Activated naive CD4-positive, alpha-beta T cell treated with anti-CD3 and anti-CD28 coated beads for 36 hours (primary cell): ENCODE measurements at regions not wholly inside any gene's neighbourhood (a gene's known extent, or its start where the extent isn't known, plus 50 kb on each side); places are given as distances from the start of the nearest gene placed in this dataset.
"Not testable (repeated sequence)": the region's sequence is repeated elsewhere in the genome, so short reads cannot be mapped to it uniquely, and the experiment has no call there.

Source experiments
- CTCF ChIA-PET: fragments of 350-600 bp; sonication (Branson Sonifier 250); formaldehyde crosslinking; loops from one replicate; lab custom pipeline; 2021; ENCODE audit warnings: antibody characterized with exemption; lab: Charles Lee
- DNase-seq: peaks from one replicate; pipeline ENCODE4 v3.0.0-alpha.2; 2020
- H3K27ac Mint-ChIP-seq: one replicate; pipeline ENCODE4 v1.8.0; 2021; ENCODE audit warnings: mild to moderate bottlenecking, mixed read lengths
- H3K27me3 Mint-ChIP-seq: one replicate; pipeline ENCODE4 v1.8.0; 2021; ENCODE audit warnings: low read depth, mixed read lengths
- H3K36me3 Mint-ChIP-seq: one replicate; pipeline ENCODE4 v1.8.0; 2021; ENCODE audit warnings: low read depth, mixed read lengths
- H3K4me1 Mint-ChIP-seq: one replicate; pipeline ENCODE4 v1.8.0; 2021; ENCODE audit warnings: low read depth, mixed read lengths
- H3K4me3 Mint-ChIP-seq: one replicate; pipeline ENCODE4 v1.8.0; 2021; ENCODE audit warnings: mild to moderate bottlenecking, moderate library complexity, mixed read lengths
- H3K9me3 Mint-ChIP-seq: one replicate; pipeline ENCODE4 v1.8.0; 2021; ENCODE audit warnings: mixed read lengths
- intact Hi-C: fragments of 100-400 bp; cut with micrococcal nuclease; formaldehyde crosslinking; loops from one replicate; pipeline ENCODE4 v1.15.1; 2023

DNA sequence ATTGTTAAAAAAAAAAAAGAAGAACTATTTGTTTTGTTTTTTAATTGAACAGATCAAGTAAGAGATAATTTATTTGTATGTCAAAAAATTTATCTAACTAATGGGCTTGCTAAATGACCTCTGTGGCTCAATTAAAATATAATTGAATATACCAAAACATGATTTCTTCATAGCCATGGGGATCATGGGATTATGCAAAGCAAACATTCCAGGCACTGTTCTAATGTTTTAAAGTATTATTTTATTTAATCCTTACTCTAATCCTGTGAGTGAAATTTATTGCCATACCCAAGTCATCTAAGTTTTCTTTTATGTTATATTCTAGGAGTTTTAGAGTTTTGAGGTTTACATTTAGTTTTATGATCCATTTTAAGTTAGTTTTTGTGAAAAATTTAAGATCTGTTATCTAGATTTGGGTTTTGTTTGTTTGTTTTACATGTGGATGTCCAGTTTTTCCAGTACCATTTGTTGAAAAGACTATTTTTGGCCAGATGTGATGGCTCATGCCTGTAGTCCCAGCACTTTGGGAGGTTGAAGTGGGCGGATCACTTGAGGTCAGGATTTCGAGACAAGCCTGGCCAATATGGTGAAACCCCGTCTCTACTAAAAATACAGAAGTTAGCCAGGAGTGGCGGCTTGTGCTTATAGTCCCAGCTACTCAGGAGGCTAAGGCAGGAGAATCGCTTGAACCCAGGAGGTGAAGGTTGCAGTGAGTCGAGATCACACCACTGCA lies 52.3 kb upstream of the CNOT10 start:
- Mint-ChIP-seq H3K27ac (no peak overlapping the region), H3K27me3 (no peaks in the 10 kb centered on the region), H3K4me3 (no peak overlapping the region), H3K36me3 (no peaks in the 10 kb centered on the region), H3K4me1 (no peaks in the 10 kb centered on the region), H3K9me3 (no peaks in the 10 kb centered on the region)
- CTCF ChIA-PET: no interaction called here
- intact Hi-C loops: no loop called here
- DNase-seq: no peak

DNA sequence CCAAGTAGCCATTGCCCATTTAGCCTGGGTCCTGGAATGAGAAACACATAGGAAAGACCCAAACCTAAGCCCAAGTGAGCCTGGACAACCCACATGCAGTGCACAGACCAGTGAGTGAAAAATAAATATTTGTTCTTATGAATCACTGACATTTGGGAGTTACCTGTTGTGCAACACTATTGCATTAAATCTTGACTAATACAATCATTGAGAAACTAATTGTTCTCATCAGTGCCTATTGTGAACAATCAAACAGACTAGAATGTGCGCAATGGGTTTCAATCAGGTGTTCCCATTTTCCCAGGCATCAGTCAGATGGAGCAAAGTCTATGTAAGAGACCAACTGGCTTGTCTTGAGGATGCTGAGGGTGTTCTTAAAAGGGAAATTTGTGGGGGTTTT lies 54.7 kb upstream of the CNOT10 start:
- Mint-ChIP-seq H3K36me3 (no peaks in the 10 kb centered on the region), H3K4me3 (no peak overlapping the region), H3K27ac (no peak overlapping the region), H3K4me1 (no peaks in the 10 kb centered on the region), H3K9me3 (no peaks in the 10 kb centered on the region), H3K27me3 (no peaks in the 10 kb centered on the region)
- no peak for DNase-seq
- intact Hi-C loops: no loop called here
- CTCF ChIA-PET: no interaction called here

GRCh38 chr3:32626631-32627030 lies 56.0 kb upstream of the DYNC1LI1 start:
- CTCF ChIA-PET: no interaction called here
- no peaks in the 10 kb centered on the region for H3K27me3 Mint-ChIP-seq

GRCh38 chr3:32625543-32626176 lies 55.0 kb upstream of the DYNC1LI1 start:
- intact Hi-C loops, H3K9me3 Mint-ChIP-seq, CTCF ChIA-PET, H3K4me1 Mint-ChIP-seq, DNase-seq, H3K27me3 Mint-ChIP-seq, H3K27ac Mint-ChIP-seq, H3K36me3 Mint-ChIP-seq, H3K4me3 Mint-ChIP-seq: not testable (repeated sequence)

More at GRCh38 chr3:32626631-32627030, 56.0 kb upstream of the DYNC1LI1 start:
- no peaks in the 10 kb centered on the region for H3K4me1 Mint-ChIP-seq
- no peaks in the 10 kb centered on the region for H3K36me3 Mint-ChIP-seq
- no peak for DNase-seq
- intact Hi-C loops: no loop called here
- H3K9me3 Mint-ChIP-seq: no peaks in the 10 kb centered on the region
- no peak overlapping the region for H3K4me3 Mint-ChIP-seq
- H3K27ac Mint-ChIP-seq: no peak overlapping the region

DNA sequence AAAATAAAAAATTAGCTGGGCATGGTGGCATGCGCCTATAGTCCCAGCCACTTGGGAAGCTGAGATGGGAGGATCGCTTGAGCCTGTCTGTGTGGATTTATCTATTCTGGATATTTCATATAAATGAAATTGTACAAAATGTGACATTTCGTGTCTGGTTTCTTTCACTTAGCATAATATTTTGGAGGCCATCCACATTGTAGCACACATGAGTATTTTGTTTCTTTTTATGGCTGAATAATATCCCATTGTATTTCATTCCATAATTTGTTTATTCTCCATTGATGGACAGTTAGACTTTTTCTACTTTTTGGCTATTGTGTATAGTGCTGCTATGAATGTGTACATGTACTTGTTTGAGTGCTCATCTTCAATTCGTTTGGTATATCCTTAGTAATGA lies 52.9 kb upstream of the DYNC1LI1 start:
- H3K4me1 Mint-ChIP-seq: no peaks in the 10 kb centered on the region
- H3K9me3 Mint-ChIP-seq: peaks cover 8% of the 10 kb centered on the region
- H3K27ac Mint-ChIP-seq: no peak overlapping the region
- no peak overlapping the region for H3K4me3 Mint-ChIP-seq
- H3K27me3 Mint-ChIP-seq: no peaks in the 10 kb centered on the region
- DNase-seq: no peak
- no peaks in the 10 kb centered on the region for H3K36me3 Mint-ChIP-seq
- CTCF ChIA-PET: no interaction called here
- intact Hi-C loops: no loop called here

- DNase-seq: no peak
- H3K4me1 Mint-ChIP-seq: no peaks in the 10 kb centered on the region
- H3K36me3 Mint-ChIP-seq: no peaks in the 10 kb centered on the region
- intact Hi-C loops: no loop called here
- no peaks in the 10 kb centered on the region for H3K27me3 Mint-ChIP-seq
- no peak overlapping the region for H3K4me3 Mint-ChIP-seq
- H3K9me3 Mint-ChIP-seq: peaks cover 8% of the 10 kb centered on the region
- CTCF ChIA-PET: interaction anchor here (0.9 kb wide), 1 partner anchor 15 kb away, joined by 3 read pairs; no protein-coding TSS in a partner anchor
- no peak overlapping the region for H3K27ac Mint-ChIP-seq
Observed at GRCh38 chr3:32621466-32621865, 50.8 kb upstream of the DYNC1LI1 start.

DNA sequence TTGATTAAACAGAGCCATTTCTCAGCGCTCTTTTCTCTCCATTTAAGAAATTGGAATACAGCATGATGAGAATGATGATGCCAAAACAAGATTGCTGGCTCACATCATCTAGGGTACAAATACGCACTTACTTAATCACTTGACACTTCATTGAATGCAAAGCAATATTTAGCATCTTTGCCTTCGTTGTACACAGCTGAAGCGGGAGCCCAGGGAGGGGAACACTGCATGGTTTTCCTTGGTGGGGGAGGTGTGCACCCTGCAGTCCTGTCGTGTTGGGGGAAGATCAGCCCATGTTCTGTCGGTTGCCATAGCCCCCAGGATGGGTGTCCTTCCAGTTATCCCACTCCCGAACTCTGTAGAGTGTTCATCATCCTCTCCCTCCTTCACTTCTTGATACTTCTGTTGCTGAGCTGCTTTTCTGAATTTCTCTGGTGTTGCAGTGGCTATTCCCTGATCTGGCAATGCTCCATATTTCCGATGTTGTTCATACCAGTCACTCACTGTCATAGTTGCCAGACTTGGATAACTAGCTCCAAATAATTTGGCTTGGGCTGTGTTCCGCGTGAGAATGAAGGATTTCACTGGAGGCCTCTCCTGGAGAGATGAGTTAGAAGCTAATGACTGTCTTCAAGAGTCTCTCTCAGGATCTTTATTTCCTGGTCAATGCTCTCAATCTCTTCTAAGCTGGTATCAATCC lies 50.1 kb upstream of the DYNC1LI1 start:
- no peak overlapping the region for H3K4me3 Mint-ChIP-seq
- H3K27me3 Mint-ChIP-seq: no peaks in the 10 kb centered on the region
- H3K4me1 Mint-ChIP-seq: no peaks in the 10 kb centered on the region
- H3K9me3 Mint-ChIP-seq: peaks cover 8% of the 10 kb centered on the region
- CTCF ChIA-PET: interaction anchor here (0.9 kb wide), 1 partner anchor 15 kb away, joined by 3 read pairs; no protein-coding TSS in a partner anchor
- intact Hi-C loops: no loop called here
- H3K36me3 Mint-ChIP-seq: no peaks in the 10 kb centered on the region
- H3K27ac Mint-ChIP-seq: no peak overlapping the region
- no peak for DNase-seq
